GM19468 (cell line): ENCODE measurements at regions not wholly inside any gene's neighbourhood (a gene's known extent, or its start where the extent isn't known, plus 50 kb on each side); places are given as distances from the start of the nearest gene placed in this dataset.
A peak's percentile ranks its signal among the peaks of the same experiment; 100 is the strongest.

Source experiments
- ATAC-seq: cut with Tn5 transposase; IDR thresholded peaks from one replicate; pipeline ENCODE4 v1.9.1; 2021; ENCODE audit warnings: mild to moderate bottlenecking, moderate library complexity, moderate number of reproducible peaks; ENCODE audit not compliant: unreplicated experiment; ENCODE audit errors: extremely low read depth

- no peak for ATAC-seq
These were observed 366.1 kb downstream of the PCNX1 start for GRCh38 chr14:71273366-71273765.

GRCh38 chr14:71284048-71284447, 376.8 kb downstream of the PCNX1 start:
- ATAC-seq = no peak

- ATAC-seq = no peak
These were observed 378.9 kb downstream of the PCNX1 start for GRCh38 chr14:71286126-71286525.

- ATAC-seq = no peak
These were observed 380.3 kb downstream of the PCNX1 start for GRCh38 chr14:71287567-71287966.

- peak; percentile 55 for ATAC-seq
These were observed 382.3 kb downstream of the PCNX1 start for GRCh38 chr14:71289536-71289935.

GRCh38 chr14:71290301-71290700, 383.0 kb downstream of the PCNX1 start:
- ATAC-seq = no peak

GRCh38 chr14:71290960-71291466, 383.8 kb downstream of the PCNX1 start:
- no peak for ATAC-seq

- no peak for ATAC-seq
These were observed 388.9 kb downstream of the PCNX1 start for GRCh38 chr14:71296184-71296583.

GRCh38 chr14:71300566-71301330, 393.5 kb downstream of the PCNX1 start:
- no peak for ATAC-seq

- ATAC-seq = no peak
These were observed 394.4 kb downstream of the PCNX1 start for GRCh38 chr14:71301611-71302010.

GRCh38 chr14:71304690-71305089, 397.4 kb downstream of the PCNX1 start:
- no peak for ATAC-seq

- no peak for ATAC-seq
These were observed 401.4 kb downstream of the PCNX1 start for GRCh38 chr14:71308671-71309070.

GRCh38 chr14:71309756-71310155, 402.5 kb downstream of the PCNX1 start:
- ATAC-seq = no peak

- no peak for ATAC-seq
These were observed 403.8 kb downstream of the PCNX1 start for GRCh38 chr14:71311061-71311460.

GRCh38 chr14:71314717-71315116, 407.5 kb downstream of the PCNX1 start:
- ATAC-seq = no peak

GRCh38 chr14:71317385-71318096, 410.3 kb downstream of the PCNX1 start:
- ATAC-seq = no peak

- ATAC-seq = no peak
These were observed 410.8 kb downstream of the PCNX1 start for GRCh38 chr14:71318097-71318459.

GRCh38 chr14:71319666-71320065, 412.4 kb downstream of the PCNX1 start:
- no peak for ATAC-seq

GRCh38 chr14:71320107-71320733, 413.0 kb downstream of the PCNX1 start, which contains the start of gene SIPA1L1:
SIPA1L1 (plus strand) TSS chr14:71320476.
- ATAC-seq = peak; percentile 73

GRCh38 chr14:71320734-71321573, 413.7 kb downstream of the PCNX1 start:
- ATAC-seq = peak; percentile 10
